BJ (cell line): ENCODE measurements at regions not wholly inside any gene's neighbourhood (a gene's known extent, or its start where the extent isn't known, plus 50 kb on each side); places are given as distances from the start of the nearest gene placed in this dataset.
"Not testable (repeated sequence)": the region's sequence is repeated elsewhere in the genome, so short reads cannot be mapped to it uniquely, and the experiment has no call there.

Experiments used
- CTCF ChIA-PET: fragments of 350-600 bp; formaldehyde crosslinking; extraction: SDS; loops from one replicate; lab custom pipeline; 2021; ENCODE audit warnings: antibody characterized with exemption, inconsistent platforms; lab: Yijun Ruan, JAX
- POLR2A ChIA-PET: fragments of 300-600 bp; sonication (Branson Sonifier 250); formaldehyde crosslinking; extraction: SDS; loops from one replicate; lab custom pipeline; 2021; ENCODE audit warnings: antibody characterized with exemption; lab: Charles Lee
- DNase-seq: peaks from one replicate; pipeline ENCODE4 v3.0.0-alpha.2; 2011; ENCODE audit warnings: low read depth
- H3K27me3 ChIP-seq: 2 replicates; pipeline ENCODE4 v1.6.0; 2011; ENCODE audit warnings: low read length; ENCODE audit not compliant: control insufficient read depth, insufficient read depth
- H3K36me3 ChIP-seq: 2 replicates; pipeline ENCODE4 v1.5.1; 2011; ENCODE audit warnings: low read length; ENCODE audit not compliant: control insufficient read depth, insufficient read depth
- H3K4me3 ChIP-seq: 2 replicates; pipeline ENCODE4 v1.5.1; 2011; ENCODE audit warnings: low read depth, mild to moderate bottlenecking, control low read depth, low read length
- TF ChIP-seq, protein P1 (sequence below): IDR thresholded peaks from 2 replicates; pipeline ENCODE4 v1.5.1; 2011; ENCODE audit warnings: low read depth, mild to moderate bottlenecking, control low read depth, inconsistent platforms, low read length, moderate library complexity; ENCODE audit not compliant: insufficient read depth

DNA sequence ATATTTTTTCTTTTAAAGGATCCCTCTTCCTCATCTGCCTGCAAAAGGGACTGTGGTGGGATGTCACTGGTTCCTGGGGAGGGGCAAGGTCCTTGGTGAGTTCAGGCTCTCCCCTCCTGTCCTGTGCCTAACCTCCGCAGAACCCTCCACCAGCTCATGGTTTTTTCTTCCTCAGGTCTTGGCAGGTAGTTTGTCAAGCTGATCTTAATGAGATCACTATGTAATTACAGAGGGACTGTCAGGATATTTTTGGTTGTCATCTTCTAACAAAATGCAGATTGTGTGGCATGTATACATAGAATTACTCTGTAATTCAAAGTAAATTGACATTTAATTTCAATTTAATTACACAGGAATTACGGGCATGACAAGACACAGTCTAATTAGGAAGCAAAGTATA lies 150.3 kb upstream of the SEMA6A start:
- CTCF ChIA-PET, result no interaction called here
- DNase-seq, result no peak
- TF ChIP-seq, protein P1, sequence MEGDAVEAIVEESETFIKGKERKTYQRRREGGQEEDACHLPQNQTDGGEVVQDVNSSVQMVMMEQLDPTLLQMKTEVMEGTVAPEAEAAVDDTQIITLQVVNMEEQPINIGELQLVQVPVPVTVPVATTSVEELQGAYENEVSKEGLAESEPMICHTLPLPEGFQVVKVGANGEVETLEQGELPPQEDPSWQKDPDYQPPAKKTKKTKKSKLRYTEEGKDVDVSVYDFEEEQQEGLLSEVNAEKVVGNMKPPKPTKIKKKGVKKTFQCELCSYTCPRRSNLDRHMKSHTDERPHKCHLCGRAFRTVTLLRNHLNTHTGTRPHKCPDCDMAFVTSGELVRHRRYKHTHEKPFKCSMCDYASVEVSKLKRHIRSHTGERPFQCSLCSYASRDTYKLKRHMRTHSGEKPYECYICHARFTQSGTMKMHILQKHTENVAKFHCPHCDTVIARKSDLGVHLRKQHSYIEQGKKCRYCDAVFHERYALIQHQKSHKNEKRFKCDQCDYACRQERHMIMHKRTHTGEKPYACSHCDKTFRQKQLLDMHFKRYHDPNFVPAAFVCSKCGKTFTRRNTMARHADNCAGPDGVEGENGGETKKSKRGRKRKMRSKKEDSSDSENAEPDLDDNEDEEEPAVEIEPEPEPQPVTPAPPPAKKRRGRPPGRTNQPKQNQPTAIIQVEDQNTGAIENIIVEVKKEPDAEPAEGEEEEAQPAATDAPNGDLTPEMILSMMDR, result no peak
- Histone ChIP-seq H3K27me3 (no peaks in the 10 kb centered on the region), H3K36me3 (no peaks in the 10 kb centered on the region), H3K4me3 (no peak overlapping the region)
- POLR2A ChIA-PET, result no interaction called here

DNA sequence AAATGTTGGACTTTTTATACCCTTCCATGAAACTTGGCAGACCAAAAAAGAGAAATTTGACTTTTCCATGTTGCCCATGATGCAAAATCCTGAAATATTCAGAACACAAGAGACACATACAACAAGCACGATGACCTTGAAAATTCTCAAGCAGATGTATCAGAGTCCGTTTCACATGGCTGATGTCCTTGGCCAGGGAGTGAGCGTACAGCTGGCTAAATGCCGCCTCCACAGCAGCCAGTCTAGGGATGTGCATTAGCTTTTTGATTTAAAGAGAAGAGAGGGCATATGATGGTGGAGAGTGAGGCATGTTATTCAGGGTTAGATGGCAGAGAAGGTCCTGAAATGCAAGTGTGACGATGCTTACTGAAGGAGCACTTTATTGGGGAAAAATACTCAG lies 148.0 kb upstream of the SEMA6A start:
- Histone ChIP-seq H3K4me3 (no peak overlapping the region), H3K27me3 (no peaks in the 10 kb centered on the region), H3K36me3 (no peaks in the 10 kb centered on the region)
- TF ChIP-seq, protein P1, result no peak
- no peak for DNase-seq
- ChIA-PET CTCF (no interaction called here), POLR2A (no interaction called here)

DNA sequence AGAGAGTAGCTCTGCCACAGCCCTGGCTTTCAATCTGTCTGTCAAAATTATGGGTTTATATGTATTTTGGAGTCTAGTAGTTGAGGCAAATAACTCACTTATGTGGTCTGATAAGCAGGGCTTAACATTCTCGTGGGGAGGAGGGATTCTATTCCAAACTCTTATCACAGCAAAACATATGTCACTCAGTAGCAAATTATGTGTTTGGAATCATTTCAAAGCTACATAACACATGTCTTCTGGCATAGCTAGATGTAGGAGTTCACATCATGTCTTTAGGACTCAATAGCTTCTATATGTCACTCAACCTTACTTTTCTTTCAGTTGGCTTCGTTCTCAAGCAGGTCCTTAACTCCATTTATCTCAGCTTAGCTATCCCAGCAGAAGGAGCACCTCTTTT lies 144.5 kb upstream of the SEMA6A start:
- POLR2A ChIA-PET, result no interaction called here
- CTCF ChIA-PET, result no interaction called here
- TF ChIP-seq, protein P1, result no peak
- Histone ChIP-seq H3K36me3 (no peaks in the 10 kb centered on the region), H3K4me3 (no peak overlapping the region), H3K27me3 (no peaks in the 10 kb centered on the region)
- no peak for DNase-seq

DNA sequence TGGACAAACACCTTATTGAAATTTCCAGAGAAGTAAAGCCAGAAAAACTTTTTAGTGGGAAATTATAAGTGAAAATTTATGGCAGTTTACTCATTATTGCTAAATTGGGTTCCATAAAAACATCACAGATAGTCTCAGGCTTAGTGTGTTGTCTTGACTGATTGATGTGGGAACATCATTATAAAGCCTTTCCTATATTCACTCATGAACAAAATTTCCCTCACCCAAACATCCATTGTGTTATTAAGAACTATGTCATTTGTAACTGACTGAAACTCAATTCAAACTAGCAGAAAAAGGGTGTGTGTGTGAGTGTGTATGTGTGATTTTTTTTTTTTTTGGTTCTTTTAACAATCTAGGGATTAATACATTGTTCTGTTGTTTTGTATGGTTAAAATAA lies 143.7 kb upstream of the SEMA6A start:
- CTCF ChIA-PET, result no interaction called here
- DNase-seq, result no peak

DNA sequence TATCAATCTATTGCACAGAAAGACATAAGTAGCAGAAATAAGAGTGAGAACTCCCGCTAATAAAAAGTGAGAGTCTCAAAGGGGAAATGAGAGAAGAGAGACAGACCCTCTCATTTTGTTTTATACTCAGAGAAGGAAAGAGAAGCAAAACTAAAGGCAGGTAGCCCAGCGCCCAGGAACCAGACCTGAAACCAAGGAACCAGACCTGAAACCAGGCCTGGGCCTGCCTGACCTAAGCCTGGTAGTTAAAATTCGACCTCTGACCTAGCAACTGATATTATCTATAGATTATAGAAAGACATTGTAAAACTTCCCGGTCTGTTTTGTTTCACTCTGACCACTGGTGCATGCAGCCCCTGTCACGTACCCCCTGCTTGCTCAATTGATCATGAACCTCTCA lies 134.5 kb upstream of the SEMA6A start:
- no peak for DNase-seq
- ChIA-PET POLR2A (no interaction called here), CTCF (no interaction called here)
- Histone ChIP-seq H3K36me3 (no peaks in the 10 kb centered on the region), H3K27me3 (no peaks in the 10 kb centered on the region), H3K4me3 (no peak overlapping the region)
- TF ChIP-seq, protein P1, result no peak

More for the DNA sequence above, 143.7 kb upstream of the SEMA6A start:
- no peaks in the 10 kb centered on the region for H3K36me3 ChIP-seq
- no peak overlapping the region for H3K4me3 ChIP-seq
- no peaks in the 10 kb centered on the region for H3K27me3 ChIP-seq
- POLR2A ChIA-PET, result no interaction called here
- TF ChIP-seq, protein P1, result no peak

DNA sequence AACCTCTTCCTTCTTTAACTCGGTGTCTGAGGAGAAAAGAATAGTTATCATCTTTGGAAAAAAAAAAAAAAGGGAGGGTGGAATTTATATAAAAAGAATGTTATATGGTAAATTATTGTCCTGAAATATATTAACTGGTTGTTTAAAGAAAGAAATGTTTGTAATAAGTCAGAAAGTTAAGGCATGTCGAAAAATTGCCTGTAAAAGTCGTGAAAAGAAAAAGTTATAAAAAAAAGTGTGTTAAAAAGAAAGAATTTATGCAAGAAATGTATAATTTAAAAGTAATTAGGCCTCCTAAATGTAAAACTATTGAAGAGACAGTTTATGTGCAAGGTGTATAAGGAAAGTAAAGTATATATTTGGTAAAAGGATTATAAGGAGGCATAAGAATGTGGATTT lies 130.5 kb upstream of the SEMA6A start:
- H3K27me3 ChIP-seq, H3K4me3 ChIP-seq, CTCF ChIA-PET, POLR2A ChIA-PET, H3K36me3 ChIP-seq, DNase-seq: not testable (repeated sequence)
